H1 (cell line): ENCODE measurements at regions not wholly inside any gene's neighbourhood (a gene's known extent, or its start where the extent isn't known, plus 50 kb on each side); places are given as distances from the start of the nearest gene placed in this dataset.

Source experiments
- CTCF ChIA-PET: fragments of 300-600 bp; sonication (Branson Sonifier 250); formaldehyde crosslinking; loops from one replicate; lab custom pipeline; 2021; ENCODE audit not compliant: partially characterized antibody; lab: Charles Lee
- POLR2A ChIA-PET: fragments of 300-600 bp; sonication (Branson Sonifier 250); formaldehyde crosslinking; loops from one replicate; lab custom pipeline; 2021; ENCODE audit warnings: inconsistent platforms; ENCODE audit not compliant: partially characterized antibody; lab: Charles Lee
- DNase-seq, 2 experiments: peaks; one replicate each; pipeline versions ENCODE4 v3.0.0 to v3.0.0-alpha.2; 2010 to 2022; ENCODE audit warnings: low spot score in 2 of 2, low read depth in 1 of 2, mixed read lengths in 1 of 2
- FAIRE-seq: peaks from 2 replicates; lab custom pipeline; 2011; peaks lifted over from hg19 to GRCh38; lab: Jason Lieb, UNC
- H2AFZ ChIP-seq: 2 replicates; pipeline ENCODE4 v1.8.1; 2012; ENCODE audit warnings: low read length, inconsistent platforms
- H2AK5ac ChIP-seq: 2 replicates; pipeline ENCODE4 v1.6.1; 2013; ENCODE audit warnings: low read depth, low read length
- H2BK120ac ChIP-seq: replicated peaks from 2 replicates; pipeline ENCODE3; 2013; ENCODE audit warnings: low read depth, low read length, inconsistent platforms
- H2BK12ac ChIP-seq: 2 replicates; pipeline ENCODE4 v1.6.1; 2013; ENCODE audit warnings: low read depth, low read length
- H2BK15ac ChIP-seq: 2 replicates; pipeline ENCODE4 v1.6.1; 2013; ENCODE audit warnings: low read length
- H2BK20ac ChIP-seq: 2 replicates; pipeline ENCODE4 v1.6.1; 2013; ENCODE audit warnings: low read length
- H2BK5ac ChIP-seq: 2 replicates; pipeline ENCODE4 v1.6.1; 2013; ENCODE audit warnings: low read depth, low read length
- H3K14ac ChIP-seq: 2 replicates; pipeline ENCODE4 v1.6.1; 2013; ENCODE audit warnings: inconsistent platforms; ENCODE audit not compliant: insufficient read length
- H3K18ac ChIP-seq: 2 replicates; pipeline ENCODE4 v1.6.1; 2013; ENCODE audit warnings: low read length; ENCODE audit errors: extremely low read depth
- H3K23ac ChIP-seq: 2 replicates; pipeline ENCODE4 v1.6.1; 2013; ENCODE audit warnings: inconsistent platforms; ENCODE audit not compliant: insufficient read length
- H3K23me2 ChIP-seq: 2 replicates; pipeline ENCODE4 v1.6.1; 2013; ENCODE audit warnings: low read depth, low read length
- H3K27ac ChIP-seq: 2 replicates; pipeline ENCODE4 v1.6.1; 2011; ENCODE audit warnings: low read depth, low read length, inconsistent platforms
- H3K27me3 ChIP-seq, 4 experiments: replicated peaks in 1 of 4; 1 replicate in 1 of 4; 2 replicates in 3 of 4; pipeline versions ENCODE4 v1.6.1 to v1.8.1; 2011 to 2013; ENCODE audit warnings: low read length in 3 of 4, mild to moderate bottlenecking in 3 of 4, inconsistent platforms in 2 of 4, mixed read lengths in 2 of 4, moderate library complexity in 1 of 4; ENCODE audit not compliant: control insufficient read depth in 3 of 4, insufficient read depth in 3 of 4; ENCODE audit errors: extremely low read depth in 1 of 4
- H3K36me3 ChIP-seq, 4 experiments: 2 replicates each; pipeline versions ENCODE4 v1.6.1 to v1.8.1; 2011 to 2013; ENCODE audit warnings: mild to moderate bottlenecking in 4 of 4, low read length in 3 of 4, moderate library complexity in 2 of 4, control low read depth in 1 of 4, inconsistent platforms in 1 of 4; ENCODE audit not compliant: insufficient read depth in 4 of 4, control insufficient read depth in 2 of 4
- H3K4ac ChIP-seq: replicated peaks from 2 replicates; pipeline ENCODE3; 2013; ENCODE audit warnings: low read length, low read depth, mixed read lengths, inconsistent platforms; ENCODE audit not compliant: insufficient read length
- H3K4me1 ChIP-seq, 4 experiments: replicated peaks in 1 of 4; 1 replicate in 1 of 4; 2 replicates in 3 of 4; pipeline versions ENCODE4 v1.6.1 to v1.8.1; 2011 to 2013; ENCODE audit warnings: low read length in 3 of 4, inconsistent platforms in 2 of 4, mixed read lengths in 1 of 4; ENCODE audit not compliant: insufficient read depth in 4 of 4, control insufficient read depth in 3 of 4
- H3K4me2 ChIP-seq, 2 experiments: 2 replicates each; pipeline versions ENCODE4 v1.6.1 to v1.8.1; 2011 to 2013; ENCODE audit warnings: low read depth in 2 of 2, low read length in 2 of 2, control low read depth in 1 of 2, inconsistent platforms in 1 of 2, mild to moderate bottlenecking in 1 of 2; ENCODE audit not compliant: insufficient read depth in 1 of 2
- H3K4me3 ChIP-seq, 4 experiments: fragments of 200-600, 300-600 bp in 1 of 4; sonication (generic), shearing (Covaris generic), sonication (Bioruptor Twin) in 1 of 4; 2 replicates each; pipeline versions ENCODE4 v1.5.1 to v1.8.1; 2011 to 2016; ENCODE audit warnings: low read length in 4 of 4, low read depth in 3 of 4, control low read depth in 2 of 4, inconsistent platforms in 2 of 4, mild to moderate bottlenecking in 2 of 4, mixed read lengths in 1 of 4, moderate library complexity in 1 of 4; ENCODE audit not compliant: insufficient read depth in 2 of 4; ENCODE audit errors: extremely low read depth in 1 of 4
- H3K56ac ChIP-seq: replicated peaks from 2 replicates; pipeline ENCODE3; 2013; ENCODE audit warnings: low read depth, mild to moderate bottlenecking, mixed read lengths, low read length, inconsistent platforms; ENCODE audit not compliant: insufficient read length
- H3K79me1 ChIP-seq: 2 replicates; pipeline ENCODE4 v1.6.1; 2013; ENCODE audit warnings: low read depth, low read length, control low read depth
- H3K79me2 ChIP-seq, 2 experiments: 2 replicates each; pipeline versions ENCODE4 v1.6.1 to v1.8.1; 2012 to 2013; ENCODE audit warnings: low read length in 2 of 2, mild to moderate bottlenecking in 2 of 2, inconsistent platforms in 1 of 2; ENCODE audit not compliant: insufficient read depth in 2 of 2, control insufficient read depth in 1 of 2
- H3K9ac ChIP-seq, 4 experiments: replicated peaks in 1 of 4; 1 replicate in 1 of 4; 2 replicates in 3 of 4; pipeline versions ENCODE4 v1.6.1 to v1.8.1; 2011 to 2013; ENCODE audit warnings: low read depth in 3 of 4, low read length in 3 of 4, control low read depth in 2 of 4, mild to moderate bottlenecking in 2 of 4, moderate library complexity in 2 of 4, inconsistent platforms in 1 of 4; ENCODE audit errors: extremely low read depth in 1 of 4
- H3K9me3 ChIP-seq, 2 experiments: 2 replicates each; pipeline versions ENCODE4 v1.6.1 to v1.8.1; 2012 to 2013; ENCODE audit warnings: mild to moderate bottlenecking in 2 of 2, moderate library complexity in 2 of 2, control low read depth in 1 of 2, inconsistent platforms in 1 of 2, low read depth in 1 of 2, low read length in 1 of 2, mixed read lengths in 1 of 2; ENCODE audit not compliant: insufficient read depth in 2 of 2
- H4K20me1 ChIP-seq, 2 experiments: replicated peaks in 1 of 2; 2 replicates each; pipeline versions ENCODE3 to v1.8.1; 2011 to 2013; ENCODE audit warnings: inconsistent platforms in 2 of 2, low read length in 2 of 2, mild to moderate bottlenecking in 1 of 2; ENCODE audit not compliant: insufficient read depth in 2 of 2, control insufficient read depth in 1 of 2
- H4K5ac ChIP-seq: 2 replicates; pipeline ENCODE4 v1.6.1; 2013; ENCODE audit warnings: low read length, low read depth, mixed read lengths, inconsistent platforms; ENCODE audit not compliant: insufficient read length
- H4K8ac ChIP-seq: 2 replicates; pipeline ENCODE4 v1.8.0; 2013; ENCODE audit warnings: mild to moderate bottlenecking, moderate library complexity, low read length, inconsistent platforms; ENCODE audit not compliant: insufficient read depth; ENCODE audit errors: extremely low read depth
- H4K91ac ChIP-seq: replicated peaks from 2 replicates; pipeline ENCODE3; 2013; ENCODE audit warnings: low read length, mixed read lengths, inconsistent platforms; ENCODE audit not compliant: insufficient read length
- CHD1 ChIP-seq: IDR thresholded peaks from 2 replicates; pipeline ENCODE4 v1.6.1; 2012; ENCODE audit warnings: low read depth, low read length, improper control_type of control experiment
- EP300 ChIP-seq, 2 experiments: IDR thresholded peaks; 1 replicate in 1 of 2; 2 replicates in 1 of 2; pipeline ENCODE4 v1.6.1; 2011 to 2012; ENCODE audit warnings: low read depth in 2 of 2, low read length in 2 of 2, mild to moderate bottlenecking in 2 of 2, borderline replicate concordance in 1 of 2, inconsistent platforms in 1 of 2, moderate library complexity in 1 of 2
- KDM1A ChIP-seq: fragments of 200-600, 300-600 bp; sonication (generic); IDR thresholded peaks from 2 replicates; pipeline ENCODE4 v1.7.1; 2016; ENCODE audit warnings: mild to moderate bottlenecking, low read length, borderline replicate concordance
- SP4 ChIP-seq: IDR thresholded peaks from 2 replicates; pipeline ENCODE4 v1.6.1; 2012; ENCODE audit warnings: low read length, inconsistent platforms
- WGBS, 2 experiments: shearing (Covaris generic) in 1 of 2; methylation state at CpG; one replicate each; pipeline versions ENCODE4 v1.1.6 to v1.1.7; 2013 to 2015; ENCODE audit warnings: low lambda C conversion rate in 2 of 2, mixed read lengths in 2 of 2, inconsistent platforms in 1 of 2, low coverage in 1 of 2, missing lambda C conversion rate in 1 of 2; ENCODE audit not compliant: insufficient replicate concordance in 2 of 2, insufficient coverage in 1 of 2, insufficient read length in 1 of 2; ENCODE audit errors: extremely low coverage in 1 of 2, missing lambda C conversion rate in 1 of 2; 5-methylcytosine and 5-hydroxymethylcytosine counted together

DNA sequence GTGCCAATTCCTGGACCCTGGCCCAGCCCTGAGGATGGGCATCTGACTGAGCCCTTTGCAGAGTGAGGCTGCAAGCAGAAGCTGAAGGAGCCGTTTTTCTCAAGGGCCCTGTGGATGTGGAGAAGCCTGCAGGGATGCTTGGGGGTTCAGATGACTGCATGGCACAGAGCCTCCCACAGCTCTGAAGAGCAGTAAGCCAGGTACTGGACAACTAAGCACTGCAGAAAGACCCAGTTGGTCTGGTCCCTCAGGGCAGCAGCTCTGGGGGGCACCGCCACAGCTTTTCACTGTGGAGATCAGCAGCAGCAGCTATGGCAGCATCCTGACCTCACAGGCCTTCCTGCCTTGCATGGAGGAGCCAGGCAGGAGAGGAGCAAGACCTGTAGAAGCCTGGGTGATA is 67.6 kb downstream of the CRYGS start:
- H3K79me1 ChIP-seq = no peaks in the 10 kb centered on the region
- no peak overlapping the region for H4K5ac ChIP-seq
- CTCF ChIA-PET = interaction anchor here (1.7 kb wide), 1 partner anchor 11 kb away, joined by 5 read pairs; no protein-coding TSS in a partner anchor
- no peak overlapping the region for H2BK12ac ChIP-seq
- no peak overlapping the region for H2BK120ac ChIP-seq
- no peak overlapping the region for H3K14ac ChIP-seq
- no peak overlapping the region for H4K91ac ChIP-seq
- H3K23ac ChIP-seq = no peak overlapping the region
- H3K18ac ChIP-seq = no peak overlapping the region; the same call in 1 of the 2 replicates
- no peak overlapping the region for H3K4ac ChIP-seq
- H4K20me1 ChIP-seq = no peaks in the 10 kb centered on the region
- no peak overlapping the region for H3K27ac ChIP-seq
- H3K9me3 ChIP-seq = no peaks in the 10 kb centered on the region
- no peaks in the 10 kb centered on the region for H3K27me3 ChIP-seq
- H2BK20ac ChIP-seq = no peak overlapping the region
- no peak overlapping the region for H3K9ac ChIP-seq
- H3K4me3 ChIP-seq = no peak overlapping the region
- 96% methylated on average over 2 of the region's 2 CpGs; no CpG with 5 or more reads in 1 of the 2 experiments for WGBS, 2 experiments
- no peaks in the 10 kb centered on the region for H3K79me2 ChIP-seq
- no peak overlapping the region for H2BK15ac ChIP-seq
- POLR2A ChIA-PET = no interaction called here
- H2AK5ac ChIP-seq = no peak overlapping the region
- H3K36me3 ChIP-seq = no peaks in the 10 kb centered on the region
- DNase-seq (peak in 1 of 2 experiments; percentile 32), FAIRE-seq (no peak)
- H3K23me2 ChIP-seq = no peaks in the 10 kb centered on the region
- no peak overlapping the region for H2AFZ ChIP-seq
- H3K4me2 ChIP-seq = no peak overlapping the region
- no peak overlapping the region for H3K56ac ChIP-seq
- no peak overlapping the region for H4K8ac ChIP-seq
- H2BK5ac ChIP-seq = peak overlapping the region; percentile 81; the same call in 1 of the 2 replicates
- no peaks in the 10 kb centered on the region for H3K4me1 ChIP-seq
- no peak for TF ChIP-seq KDM1A
- TF ChIP-seq EP300 (IDR thresholded peaks at IDR 0.05; ENCODE audit: borderline replicate concordance in 1 of 2, low read depth in 2 of 2, low read length in 2 of 2) = no peak
- TF ChIP-seq CHD1 = no peak
- TF ChIP-seq SP4 = no peak
